Ureter (tissue), 1 donor: ENCODE measurements at regions not wholly inside any gene's neighbourhood (a gene's known extent, or its start where the extent isn't known, plus 50 kb on each side); places are given as distances from the start of the nearest gene placed in this dataset.
"Not testable (repeated sequence)": the region's sequence is repeated elsewhere in the genome, so short reads cannot be mapped to it uniquely, and the experiment has no call there.

Experiments used
- DNase-seq: peaks from one replicate; pipeline ENCODE4 v3.0.0-alpha.2; 2020; ENCODE audit warnings: low spot score
- donor health status: DM: yes; HTN: yes; CAD: no.

GRCh38 chr2:173719471-173719870 lies 245.7 kb downstream of the SP3 start:
- DNase-seq: no peak

GRCh38 chr2:173720306-173720705 lies 244.9 kb downstream of the SP3 start:
- no peak for DNase-seq

- DNase-seq: no peak
Measured at GRCh38 chr2:173734797-173735196, 230.4 kb downstream of the SP3 start.

- DNase-seq: not testable (repeated sequence)
Measured at GRCh38 chr2:173737954-173738575, 227.1 kb downstream of the SP3 start.

GRCh38 chr2:173739006-173739405 lies 226.2 kb downstream of the SP3 start:
- no peak for DNase-seq

- DNase-seq: no peak
Measured at GRCh38 chr2:173740639-173741038, 224.5 kb downstream of the SP3 start.

GRCh38 chr2:173741759-173742158 lies 223.4 kb downstream of the SP3 start:
- DNase-seq: no peak

GRCh38 chr2:173747035-173747434 lies 218.1 kb downstream of the SP3 start:
- DNase-seq: no peak

GRCh38 chr2:173749315-173749714 lies 215.9 kb downstream of the SP3 start:
- no peak for DNase-seq

- DNase-seq: no peak
Measured at GRCh38 chr2:173750353-173750801, 214.8 kb downstream of the SP3 start.

- no peak for DNase-seq
Measured at GRCh38 chr2:173750831-173751230, 214.3 kb downstream of the SP3 start.

- DNase-seq: no peak
Measured at GRCh38 chr2:173751245-173751975, 213.8 kb downstream of the SP3 start.

- DNase-seq: no peak
Measured at GRCh38 chr2:173752152-173752551, 213.0 kb downstream of the SP3 start.

GRCh38 chr2:173753441-173753840 lies 211.7 kb downstream of the SP3 start:
- DNase-seq: no peak

- DNase-seq: no peak
Measured at GRCh38 chr2:173754165-173754564, 211.0 kb downstream of the SP3 start.

- no peak for DNase-seq
Measured at GRCh38 chr2:173754837-173755236, 210.3 kb downstream of the SP3 start.

- no peak for DNase-seq
Measured at GRCh38 chr2:173755798-173756197, 209.4 kb downstream of the SP3 start.

- DNase-seq: no peak
Measured at GRCh38 chr2:173759959-173760358, 205.2 kb downstream of the SP3 start.

- no peak for DNase-seq
Measured at GRCh38 chr2:173760553-173760952, 204.6 kb downstream of the SP3 start.

GRCh38 chr2:173761603-173762119 lies 203.5 kb downstream of the SP3 start:
- DNase-seq: no peak

GRCh38 chr2:173762221-173762620 lies 203.0 kb downstream of the SP3 start:
- no peak for DNase-seq

- no peak for DNase-seq
Measured at GRCh38 chr2:173762864-173763263, 202.3 kb downstream of the SP3 start.

GRCh38 chr2:173763641-173764040 lies 201.5 kb downstream of the SP3 start:
- DNase-seq: no peak
